ENCODE measurements at regions not wholly inside any gene's neighbourhood (a gene's known extent, or its start where the extent isn't known, plus 50 kb on each side); places are given as distances from the start of the nearest gene placed in this dataset.
"Not testable (repeated sequence)": the region's sequence is repeated elsewhere in the genome, so short reads cannot be mapped to it uniquely, and the experiment has no call there.

DNA sequence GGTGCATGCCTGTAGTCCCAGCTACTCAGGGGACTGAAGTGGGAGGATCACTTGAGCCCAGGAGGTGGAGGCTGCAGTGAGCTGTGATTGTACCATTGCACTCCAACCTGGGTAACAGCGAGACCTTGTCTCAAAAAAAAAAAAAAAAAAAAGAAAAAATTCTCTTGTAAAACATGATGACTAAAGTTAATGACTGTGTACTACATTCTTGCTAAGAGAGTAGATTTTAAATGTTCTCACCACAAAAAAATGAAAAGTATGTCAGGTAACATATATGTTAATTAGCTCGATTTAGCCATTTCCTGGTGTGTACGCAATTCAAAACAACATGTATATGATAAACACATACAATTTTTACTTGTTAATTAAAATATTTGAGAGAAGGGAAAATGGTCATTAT lies 480.7 kb upstream of the RGS6 start:
- TF ChIP-seq, protein P1, sequence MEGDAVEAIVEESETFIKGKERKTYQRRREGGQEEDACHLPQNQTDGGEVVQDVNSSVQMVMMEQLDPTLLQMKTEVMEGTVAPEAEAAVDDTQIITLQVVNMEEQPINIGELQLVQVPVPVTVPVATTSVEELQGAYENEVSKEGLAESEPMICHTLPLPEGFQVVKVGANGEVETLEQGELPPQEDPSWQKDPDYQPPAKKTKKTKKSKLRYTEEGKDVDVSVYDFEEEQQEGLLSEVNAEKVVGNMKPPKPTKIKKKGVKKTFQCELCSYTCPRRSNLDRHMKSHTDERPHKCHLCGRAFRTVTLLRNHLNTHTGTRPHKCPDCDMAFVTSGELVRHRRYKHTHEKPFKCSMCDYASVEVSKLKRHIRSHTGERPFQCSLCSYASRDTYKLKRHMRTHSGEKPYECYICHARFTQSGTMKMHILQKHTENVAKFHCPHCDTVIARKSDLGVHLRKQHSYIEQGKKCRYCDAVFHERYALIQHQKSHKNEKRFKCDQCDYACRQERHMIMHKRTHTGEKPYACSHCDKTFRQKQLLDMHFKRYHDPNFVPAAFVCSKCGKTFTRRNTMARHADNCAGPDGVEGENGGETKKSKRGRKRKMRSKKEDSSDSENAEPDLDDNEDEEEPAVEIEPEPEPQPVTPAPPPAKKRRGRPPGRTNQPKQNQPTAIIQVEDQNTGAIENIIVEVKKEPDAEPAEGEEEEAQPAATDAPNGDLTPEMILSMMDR (IDR thresholded peaks at IDR 0.05), result no peak
- no peak overlapping the region for H3K4me3 ChIP-seq
- no peak for DNase-seq (ENCODE audit: low spot score)
- H3K27ac ChIP-seq, result no peak overlapping the region

DNA sequence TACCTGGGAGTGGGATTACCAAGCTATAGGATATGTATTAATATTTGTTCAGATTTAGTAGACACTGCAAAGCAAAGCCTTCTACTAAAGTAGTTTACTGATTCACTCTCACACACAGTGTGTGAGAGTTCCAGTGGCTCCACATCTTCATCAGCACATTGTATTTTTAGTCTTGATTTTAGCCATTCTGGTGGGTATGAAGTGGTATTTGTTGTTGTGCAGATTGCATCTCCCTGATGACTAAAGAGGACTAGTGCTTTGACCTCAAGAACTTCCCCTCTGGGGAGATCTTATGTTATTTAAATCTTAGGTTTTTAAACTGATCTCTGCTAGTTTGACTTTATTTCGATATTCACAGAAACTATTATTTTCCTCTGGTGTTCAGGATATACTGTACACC lies 479.7 kb upstream of the RGS6 start:
- TF ChIP-seq, protein P1 (IDR thresholded peaks at IDR 0.05), result no peak
- no peak overlapping the region for H3K27ac ChIP-seq

DNA sequence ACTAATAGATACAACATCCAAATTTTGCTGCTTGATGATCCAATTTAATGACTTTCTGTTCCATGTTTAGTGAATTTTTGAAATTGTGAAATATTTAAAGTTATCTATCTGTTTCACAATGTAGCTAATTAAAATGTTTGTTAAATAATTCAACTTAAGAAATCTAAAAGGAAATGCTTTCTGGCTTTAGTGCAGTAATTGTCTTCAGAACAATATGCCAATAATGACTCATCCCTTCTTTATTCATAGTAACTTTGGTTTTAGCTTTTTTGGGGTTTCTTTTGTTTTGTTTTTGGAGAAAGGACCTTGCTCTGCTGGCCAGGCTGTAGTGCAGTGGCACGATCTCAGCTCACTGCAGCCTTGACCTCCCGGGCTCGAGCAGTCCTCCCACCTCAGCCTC lies 479.2 kb upstream of the RGS6 start:
- no peak for DNase-seq (ENCODE audit: low spot score)
- Histone ChIP-seq H3K27ac (no peak overlapping the region), H3K4me3 (no peak overlapping the region)
- TF ChIP-seq, protein P1 (IDR thresholded peaks at IDR 0.05), result no peak

More for the DNA sequence above, 479.7 kb upstream of the RGS6 start:
- H3K4me3 ChIP-seq, result no peak overlapping the region
- no peak for DNase-seq (ENCODE audit: low spot score)

DNA sequence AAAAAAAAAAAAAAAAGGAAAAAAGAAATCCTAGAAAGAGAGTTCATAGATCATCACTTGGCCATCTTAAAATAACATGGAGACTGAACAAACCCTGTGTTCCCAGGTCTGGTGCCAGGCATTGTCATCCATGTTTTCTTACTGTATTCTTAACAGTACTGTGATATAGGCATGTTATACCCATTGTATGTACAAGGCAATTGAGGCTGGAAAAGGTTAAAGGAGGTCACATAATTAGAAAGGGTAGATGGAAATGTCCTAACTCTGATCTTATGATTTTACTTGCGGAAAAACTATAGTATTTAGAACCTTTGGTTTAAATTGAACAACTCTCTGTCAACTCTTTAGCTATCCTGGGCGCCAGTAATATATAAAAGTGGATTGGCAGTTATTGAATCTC lies 478.2 kb upstream of the RGS6 start:
- Histone ChIP-seq H3K4me3 (no peak overlapping the region), H3K27ac (no peak overlapping the region)
- no peak for DNase-seq (ENCODE audit: low spot score)
- TF ChIP-seq, protein P1 (IDR thresholded peaks at IDR 0.05), result no peak

DNA sequence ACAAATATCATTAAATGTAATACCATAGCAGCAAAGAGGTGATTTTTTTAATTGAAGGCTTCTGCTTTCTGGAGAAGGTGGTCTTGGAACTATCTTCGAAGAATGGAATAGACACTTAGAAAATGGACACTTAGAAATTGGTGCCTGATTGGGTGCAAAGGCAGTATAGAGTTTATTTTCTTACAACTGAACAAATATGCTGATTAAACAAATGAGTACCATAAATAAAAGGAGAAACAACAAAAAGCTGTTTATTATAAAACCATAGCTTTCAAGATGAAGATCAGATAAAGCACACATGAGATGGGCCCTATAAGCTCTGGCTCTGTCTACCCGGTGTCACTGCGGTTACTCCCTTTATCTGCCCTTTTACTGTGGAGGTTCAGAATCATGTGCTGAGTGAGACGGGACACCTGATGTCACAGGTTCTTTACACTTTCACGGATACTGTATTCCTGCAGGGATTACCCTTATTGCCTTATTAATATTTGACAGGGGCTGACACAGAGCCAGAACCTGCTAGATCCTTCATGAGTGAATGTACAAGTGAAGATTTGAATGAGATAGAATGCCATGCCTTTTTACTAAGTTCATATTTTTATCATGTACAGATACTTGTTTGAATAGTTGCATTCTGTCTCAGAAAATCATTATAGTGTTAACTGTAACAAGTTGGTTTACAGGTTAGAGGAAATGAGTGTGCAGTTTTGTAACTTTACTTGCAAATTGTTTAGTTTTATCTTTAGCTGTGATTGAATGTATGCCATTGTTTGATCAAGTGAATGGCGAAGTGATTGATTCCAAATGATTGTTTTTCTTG lies 477.5 kb upstream of the RGS6 start:
- TF ChIP-seq, protein P1 (IDR thresholded peaks at IDR 0.05), result no peak
- no peak for DNase-seq (ENCODE audit: low spot score)
- Histone ChIP-seq H3K4me3 (no peak overlapping the region), H3K27ac (no peak overlapping the region)

DNA sequence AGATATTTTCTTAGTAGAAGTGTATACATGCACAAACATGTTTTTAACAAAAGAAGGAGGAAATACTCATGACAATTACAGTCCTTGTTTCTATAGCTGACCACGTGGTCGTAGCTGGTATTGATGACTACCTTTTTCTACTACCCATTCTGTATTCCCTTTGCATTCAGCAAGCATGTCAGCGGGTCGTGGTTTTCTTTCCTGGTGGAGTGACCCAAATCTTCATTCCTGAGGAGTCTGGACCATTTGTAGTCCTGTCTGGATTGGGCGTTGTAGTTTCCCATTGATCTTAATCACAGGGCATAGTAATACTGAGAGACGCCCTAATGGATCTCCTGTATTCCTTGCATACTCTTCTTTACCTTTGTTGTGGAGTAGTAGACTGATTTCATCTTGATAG lies 472.1 kb upstream of the RGS6 start:
- Histone ChIP-seq H3K27ac (no peak overlapping the region), H3K4me3 (no peak overlapping the region)
- DNase-seq (ENCODE audit: low spot score), result no peak
- TF ChIP-seq, protein P1 (IDR thresholded peaks at IDR 0.05), result no peak

DNA sequence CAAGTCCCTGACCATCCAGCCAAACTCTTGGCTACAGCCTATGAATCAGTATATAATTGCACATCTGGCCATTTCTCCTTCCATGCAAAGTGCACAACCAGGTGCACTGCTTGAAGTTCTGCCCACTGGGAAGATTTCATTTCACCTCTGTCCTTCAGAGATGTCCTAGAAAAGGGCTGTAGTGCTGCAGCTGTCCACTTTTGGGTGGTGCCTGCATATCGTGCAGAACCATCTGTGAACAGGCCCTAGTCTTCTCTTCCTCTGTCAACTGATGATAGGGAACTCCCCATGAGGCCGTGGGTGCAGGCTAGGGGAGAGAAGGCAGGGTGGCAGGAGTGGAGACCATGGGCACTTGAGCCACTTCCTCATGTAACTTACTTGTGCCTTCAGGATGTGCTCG lies 470.6 kb upstream of the RGS6 start:
- DNase-seq (ENCODE audit: low spot score); H3K4me3 ChIP-seq; H3K27ac ChIP-seq: not testable (repeated sequence)
